Lower leg skin (tissue), 4 donors: ENCODE measurements at regions not wholly inside any gene's neighbourhood (a gene's known extent, or its start where the extent isn't known, plus 50 kb on each side); places are given as distances from the start of the nearest gene placed in this dataset.
"Not testable (repeated sequence)": the region's sequence is repeated elsewhere in the genome, so short reads cannot be mapped to it uniquely, and the experiment has no call there.

Experiments
- DNase-seq, 2 donors: peaks; one replicate each; pipeline ENCODE4 v3.0.0-alpha.2; 2019; ENCODE audit warnings: low spot score in 2 of 2
- H3K4me3 ChIP-seq: fragments of 200-600 bp; sonication (generic); 2 replicates; pipeline ENCODE4 v1.5.1; 2017; ENCODE audit warnings: mild to moderate bottlenecking, low read depth; ENCODE audit not compliant: poor library complexity, severe bottlenecking
- CTCF ChIP-seq, 3 donors: fragments of 450-650 bp; IDR thresholded peaks; one replicate each; pipeline ENCODE4 v1.5.1; 2016; ENCODE audit warnings: antibody characterized with exemption in 3 of 3, mild to moderate bottlenecking in 3 of 3, moderate library complexity in 2 of 3
- POLR2A ChIP-seq, 2 donors: fragments of 450-650 bp; IDR thresholded peaks; one replicate each; pipeline ENCODE4 v1.6.1; 2016 to 2017; ENCODE audit warnings: antibody characterized with exemption in 2 of 2, mild to moderate bottlenecking in 1 of 2, moderate library complexity in 1 of 2
- WGBS, 2 donors: methylation state at CpG; one replicate each; pipeline ENCODE4 v1.1.5; 2018; 5-methylcytosine and 5-hydroxymethylcytosine counted together
- intact Hi-C: fragments of 100-400 bp; cut with DNase I; formaldehyde crosslinking; loops from one replicate; pipeline ENCODE4 v1.15.0; 2023; ENCODE audit warnings: low total_unique reads

- TF ChIP-seq POLR2A (IDR thresholded peaks at IDR 0.05) (no peak), CTCF (IDR thresholded peaks at IDR 0.05) (no peak)
- DNase-seq = no peak
- H3K4me3 ChIP-seq = no peak overlapping the region
- 87 to 92% methylated on average over 2 of the region's 2 CpGs for WGBS, 2 donors
- intact Hi-C loops = no loop called here
Observed at GRCh38 chr7:67313213-67313612, 316.6 kb downstream of the TYW1 start.

GRCh38 chr7:67316902-67317301, 320.3 kb downstream of the TYW1 start:
- H3K4me3 ChIP-seq, DNase-seq, intact Hi-C loops: not testable (repeated sequence)
- 98 to 99% methylated on average over 4 of the region's 4 CpGs for WGBS, 2 donors

GRCh38 chr7:67328257-67328656, 331.6 kb downstream of the TYW1 start:
- WGBS, 2 donors = 52 to 84% methylated on average over 3 of the region's 5 CpGs
- H3K4me3 ChIP-seq, intact Hi-C loops, DNase-seq: not testable (repeated sequence)

GRCh38 chr7:67335165-67335564, 338.5 kb downstream of the TYW1 start:
- intact Hi-C loops, DNase-seq, H3K4me3 ChIP-seq: not testable (repeated sequence)
- WGBS, 2 donors = 67 to 82% methylated on average over 1 of the region's 1 CpG

- WGBS, 2 donors = 88 to 100% methylated on average over 1 of the region's 8 CpGs
- DNase-seq, H3K4me3 ChIP-seq, intact Hi-C loops: not testable (repeated sequence)
Observed at GRCh38 chr7:67335663-67336062, 339.0 kb downstream of the TYW1 start.

DNA sequence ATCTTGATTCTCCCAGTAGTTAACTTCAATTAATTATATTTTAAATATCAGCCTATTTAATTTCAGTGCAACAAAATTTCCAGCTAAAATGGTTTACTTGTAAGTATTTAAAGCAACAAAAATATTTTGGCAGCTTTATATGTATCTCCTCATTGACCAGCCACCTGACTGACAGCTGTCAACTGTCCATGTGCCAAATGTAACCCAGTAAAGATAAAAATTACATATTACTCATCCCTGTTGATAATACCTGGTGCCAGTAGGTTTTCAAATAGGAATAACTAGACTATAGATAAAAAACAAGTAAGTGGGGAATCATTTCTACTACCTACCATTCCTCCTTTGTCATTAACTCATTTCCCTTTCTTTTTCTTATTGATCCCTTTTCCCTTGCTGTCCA, 341.9 kb downstream of the TYW1 start:
- H3K4me3 ChIP-seq, intact Hi-C loops, DNase-seq: not testable (repeated sequence)

GRCh38 chr7:67341153-67341768, 344.6 kb downstream of the TYW1 start:
- TF ChIP-seq CTCF (IDR thresholded peaks at IDR 0.05) (no peak), POLR2A (IDR thresholded peaks at IDR 0.05) (no peak)
- no peak overlapping the region for H3K4me3 ChIP-seq
- peak in 1 of 2 donors; percentile 9 for DNase-seq
- WGBS, 2 donors = 87 to 92% methylated on average over 10 of the region's 10 CpGs
- intact Hi-C loops = loop anchor here (5.0 kb wide), 1 partner anchor 1676 kb away; no protein-coding TSS in a partner anchor

- intact Hi-C loops = loop anchor here (5.0 kb wide), 1 partner anchor 1674 kb away; no protein-coding TSS in a partner anchor
- DNase-seq = peak in 1 of 2 donors; percentile 34
- WGBS, 2 donors = 79 to 87% methylated on average over 3 of the region's 3 CpGs
- TF ChIP-seq CTCF (IDR thresholded peaks at IDR 0.05) (no peak), POLR2A (IDR thresholded peaks at IDR 0.05) (no peak)
- H3K4me3 ChIP-seq = no peak overlapping the region
Observed at GRCh38 chr7:67343114-67343513, 346.5 kb downstream of the TYW1 start.
